ENCODE measurements at regions not wholly inside any gene's neighbourhood (a gene's known extent, or its start where the extent isn't known, plus 50 kb on each side); places are given as distances from the start of the nearest gene placed in this dataset.

DNA sequence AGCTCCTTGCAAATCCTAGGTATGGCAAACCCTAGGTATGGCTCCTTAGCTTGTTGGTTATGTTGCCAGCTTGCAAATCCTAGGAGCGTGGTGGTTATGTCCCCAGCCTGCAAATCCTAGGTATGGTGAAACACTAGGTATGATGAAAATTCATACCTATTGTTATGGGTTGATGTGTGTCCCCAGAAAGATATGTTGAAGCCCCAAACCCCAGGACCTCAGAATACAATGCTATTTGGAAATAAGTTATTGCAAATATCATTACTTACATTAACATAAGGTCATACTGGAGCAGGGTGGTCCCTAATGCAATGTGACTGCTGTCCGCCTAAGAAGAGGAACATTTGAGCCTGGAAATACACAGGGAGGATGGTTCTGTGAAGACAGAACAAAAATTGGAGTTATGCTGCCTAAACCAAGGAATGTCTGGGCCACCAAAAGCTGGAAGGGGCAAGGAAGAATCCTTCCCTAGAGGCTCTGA is 220.8 kb downstream of the MYCN start:
- POLR2A ChIA-PET: no interaction called here

More for the DNA sequence above, 220.8 kb downstream of the MYCN start:
- no peaks in the 10 kb centered on the region for H4K20me1 ChIP-seq (ENCODE audit: insufficient read depth)
- CTCF ChIA-PET: interaction anchor here (1.5 kb wide), 1 partner anchor 10 kb away, joined by 5 read pairs; no protein-coding TSS in a partner anchor
- no peaks in the 10 kb centered on the region; the same call in 1 of the 2 replicates for H3K9me3 ChIP-seq
- H3K36me3 ChIP-seq (replicated peaks in 1 of 2; ENCODE audit: control insufficient read depth in 1 of 2, insufficient read depth in 2 of 2, low read length in 1 of 2): no peaks in the 10 kb centered on the region
- DNase-seq: no peak
- H3K4me3 ChIP-seq (ENCODE audit: low read depth in 2 of 2, low read length in 1 of 2): no peak overlapping the region
- TF ChIP-seq, protein P1, sequence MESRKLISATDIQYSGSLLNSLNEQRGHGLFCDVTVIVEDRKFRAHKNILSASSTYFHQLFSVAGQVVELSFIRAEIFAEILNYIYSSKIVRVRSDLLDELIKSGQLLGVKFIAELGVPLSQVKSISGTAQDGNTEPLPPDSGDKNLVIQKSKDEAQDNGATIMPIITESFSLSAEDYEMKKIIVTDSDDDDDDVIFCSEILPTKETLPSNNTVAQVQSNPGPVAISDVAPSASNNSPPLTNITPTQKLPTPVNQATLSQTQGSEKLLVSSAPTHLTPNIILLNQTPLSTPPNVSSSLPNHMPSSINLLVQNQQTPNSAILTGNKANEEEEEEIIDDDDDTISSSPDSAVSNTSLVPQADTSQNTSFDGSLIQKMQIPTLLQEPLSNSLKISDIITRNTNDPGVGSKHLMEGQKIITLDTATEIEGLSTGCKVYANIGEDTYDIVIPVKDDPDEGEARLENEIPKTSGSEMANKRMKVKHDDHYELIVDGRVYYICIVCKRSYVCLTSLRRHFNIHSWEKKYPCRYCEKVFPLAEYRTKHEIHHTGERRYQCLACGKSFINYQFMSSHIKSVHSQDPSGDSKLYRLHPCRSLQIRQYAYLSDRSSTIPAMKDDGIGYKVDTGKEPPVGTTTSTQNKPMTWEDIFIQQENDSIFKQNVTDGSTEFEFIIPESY (IDR thresholded peaks at IDR 0.05; ENCODE audit: borderline replicate concordance, low read depth): no peak
- TF ChIP-seq MXI1 (IDR thresholded peaks at IDR 0.05; ENCODE audit: low read depth, low read length) (no peak), MEF2A (IDR thresholded peaks at IDR 0.05; ENCODE audit: borderline replicate concordance, low read depth) (no peak), POLR2AphosphoS5 (IDR thresholded peaks at IDR 0.05; ENCODE audit: low read depth, low read length) (no peak), RFX5 (IDR thresholded peaks at IDR 0.05; ENCODE audit: low read length) (no peak), EZH2phosphoT487 (IDR thresholded peaks at IDR 0.05; ENCODE audit: borderline replicate concordance, low read depth) (no peak), GATA2 (CRISPR knock-in tag; IDR thresholded peaks at IDR 0.05) (no peak), FOXM1 (IDR thresholded peaks at IDR 0.05; ENCODE audit: low read depth) (no peak)
- TF ChIP-seq, protein P2, sequence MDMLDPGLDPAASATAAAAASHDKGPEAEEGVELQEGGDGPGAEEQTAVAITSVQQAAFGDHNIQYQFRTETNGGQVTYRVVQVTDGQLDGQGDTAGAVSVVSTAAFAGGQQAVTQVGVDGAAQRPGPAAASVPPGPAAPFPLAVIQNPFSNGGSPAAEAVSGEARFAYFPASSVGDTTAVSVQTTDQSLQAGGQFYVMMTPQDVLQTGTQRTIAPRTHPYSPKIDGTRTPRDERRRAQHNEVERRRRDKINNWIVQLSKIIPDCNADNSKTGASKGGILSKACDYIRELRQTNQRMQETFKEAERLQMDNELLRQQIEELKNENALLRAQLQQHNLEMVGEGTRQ (IDR thresholded peaks at IDR 0.05; ENCODE audit: borderline replicate concordance, low read depth, low read length): no peak
- TF ChIP-seq, protein P3, sequence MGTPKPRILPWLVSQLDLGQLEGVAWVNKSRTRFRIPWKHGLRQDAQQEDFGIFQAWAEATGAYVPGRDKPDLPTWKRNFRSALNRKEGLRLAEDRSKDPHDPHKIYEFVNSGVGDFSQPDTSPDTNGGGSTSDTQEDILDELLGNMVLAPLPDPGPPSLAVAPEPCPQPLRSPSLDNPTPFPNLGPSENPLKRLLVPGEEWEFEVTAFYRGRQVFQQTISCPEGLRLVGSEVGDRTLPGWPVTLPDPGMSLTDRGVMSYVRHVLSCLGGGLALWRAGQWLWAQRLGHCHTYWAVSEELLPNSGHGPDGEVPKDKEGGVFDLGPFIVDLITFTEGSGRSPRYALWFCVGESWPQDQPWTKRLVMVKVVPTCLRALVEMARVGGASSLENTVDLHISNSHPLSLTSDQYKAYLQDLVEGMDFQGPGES (IDR thresholded peaks at IDR 0.05; ENCODE audit: low read depth, low read length): no peak
- TF ChIP-seq, protein P4, sequence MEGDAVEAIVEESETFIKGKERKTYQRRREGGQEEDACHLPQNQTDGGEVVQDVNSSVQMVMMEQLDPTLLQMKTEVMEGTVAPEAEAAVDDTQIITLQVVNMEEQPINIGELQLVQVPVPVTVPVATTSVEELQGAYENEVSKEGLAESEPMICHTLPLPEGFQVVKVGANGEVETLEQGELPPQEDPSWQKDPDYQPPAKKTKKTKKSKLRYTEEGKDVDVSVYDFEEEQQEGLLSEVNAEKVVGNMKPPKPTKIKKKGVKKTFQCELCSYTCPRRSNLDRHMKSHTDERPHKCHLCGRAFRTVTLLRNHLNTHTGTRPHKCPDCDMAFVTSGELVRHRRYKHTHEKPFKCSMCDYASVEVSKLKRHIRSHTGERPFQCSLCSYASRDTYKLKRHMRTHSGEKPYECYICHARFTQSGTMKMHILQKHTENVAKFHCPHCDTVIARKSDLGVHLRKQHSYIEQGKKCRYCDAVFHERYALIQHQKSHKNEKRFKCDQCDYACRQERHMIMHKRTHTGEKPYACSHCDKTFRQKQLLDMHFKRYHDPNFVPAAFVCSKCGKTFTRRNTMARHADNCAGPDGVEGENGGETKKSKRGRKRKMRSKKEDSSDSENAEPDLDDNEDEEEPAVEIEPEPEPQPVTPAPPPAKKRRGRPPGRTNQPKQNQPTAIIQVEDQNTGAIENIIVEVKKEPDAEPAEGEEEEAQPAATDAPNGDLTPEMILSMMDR (IDR thresholded peaks at IDR 0.05): no peak
- H3K4me1 ChIP-seq (ENCODE audit: control insufficient read depth in 1 of 2, insufficient read depth in 2 of 2, low read depth in 1 of 2, low read length in 1 of 2): no peaks in the 10 kb centered on the region
- H3F3A ChIP-seq (replicated peaks; ENCODE audit: insufficient read depth): no peaks in the 10 kb centered on the region
- H3K27me3 ChIP-seq (ENCODE audit: insufficient read depth): no peaks in the 10 kb centered on the region
- no peak overlapping the region for H2AFZ ChIP-seq (ENCODE audit: low read depth)
- H3K27ac ChIP-seq (ENCODE audit: low read depth in 2 of 2, low read length in 1 of 2): no peak overlapping the region
- H3K9me2 ChIP-seq: no peaks in the 10 kb centered on the region
- WGBS (ENCODE audit: low lambda C conversion rate): 2% methylated on average over 2 of the region's 2 CpGs
- H3K9ac ChIP-seq: no peak overlapping the region
- H3K4me2 ChIP-seq: no peak overlapping the region
- H3K79me2 ChIP-seq (ENCODE audit: insufficient read depth): no peaks in the 10 kb centered on the region
